Endothelial cell of umbilical vein (primary cell): ENCODE measurements at regions not wholly inside any gene's neighbourhood (a gene's known extent, or its start where the extent isn't known, plus 50 kb on each side); places are given as distances from the start of the nearest gene placed in this dataset.
"Not testable (repeated sequence)": the region's sequence is repeated elsewhere in the genome, so short reads cannot be mapped to it uniquely, and the experiment has no call there.

Experiments used
- EZH2 ChIP-seq: IDR thresholded peaks from 2 replicates; pipeline ENCODE4 v1.6.1; 2012; ENCODE audit warnings: borderline replicate concordance, low read depth, mild to moderate bottlenecking, moderate library complexity, low read length, inconsistent platforms; ENCODE audit not compliant: severe bottlenecking
- JUN ChIP-seq: IDR thresholded peaks from 2 replicates; pipeline ENCODE4 v1.6.1; 2011; ENCODE audit warnings: borderline replicate concordance, low read depth; ENCODE audit not compliant: insufficient read length, insufficient read depth
- MYC ChIP-seq: IDR thresholded peaks from one replicate; pipeline ENCODE4 v1.6.1; 2011; ENCODE audit warnings: mild to moderate bottlenecking, low read depth, low read length
- POLR2A ChIP-seq: IDR thresholded peaks from 2 replicates; pipeline ENCODE4 v1.6.1; 2012; ENCODE audit warnings: low read depth, mild to moderate bottlenecking, control low read depth, low read length
- POLR2AphosphoS5 ChIP-seq: IDR thresholded peaks from 2 replicates; pipeline ENCODE4 v1.6.1; 2012; ENCODE audit warnings: low read depth, mild to moderate bottlenecking, control low read depth, low read length, moderate library complexity; ENCODE audit not compliant: insufficient read depth
- TF ChIP-seq, protein P1 (sequence below), 2 donors: IDR thresholded peaks; 1 replicate in 1 of 2; 2 replicates in 1 of 2; pipeline ENCODE4 v1.5.1; 2011; ENCODE audit warnings: low read length in 2 of 2, mild to moderate bottlenecking in 2 of 2, moderate library complexity in 2 of 2, control low read depth in 1 of 2, inconsistent platforms in 1 of 2, low read depth in 1 of 2; ENCODE audit not compliant: insufficient read depth in 1 of 2; ENCODE audit errors: extremely low read depth in 1 of 2
- TF ChIP-seq, protein P2 (sequence below): IDR thresholded peaks from 2 replicates; pipeline ENCODE4 v1.6.1; 2011; ENCODE audit not compliant: insufficient read depth, insufficient read length

DNA sequence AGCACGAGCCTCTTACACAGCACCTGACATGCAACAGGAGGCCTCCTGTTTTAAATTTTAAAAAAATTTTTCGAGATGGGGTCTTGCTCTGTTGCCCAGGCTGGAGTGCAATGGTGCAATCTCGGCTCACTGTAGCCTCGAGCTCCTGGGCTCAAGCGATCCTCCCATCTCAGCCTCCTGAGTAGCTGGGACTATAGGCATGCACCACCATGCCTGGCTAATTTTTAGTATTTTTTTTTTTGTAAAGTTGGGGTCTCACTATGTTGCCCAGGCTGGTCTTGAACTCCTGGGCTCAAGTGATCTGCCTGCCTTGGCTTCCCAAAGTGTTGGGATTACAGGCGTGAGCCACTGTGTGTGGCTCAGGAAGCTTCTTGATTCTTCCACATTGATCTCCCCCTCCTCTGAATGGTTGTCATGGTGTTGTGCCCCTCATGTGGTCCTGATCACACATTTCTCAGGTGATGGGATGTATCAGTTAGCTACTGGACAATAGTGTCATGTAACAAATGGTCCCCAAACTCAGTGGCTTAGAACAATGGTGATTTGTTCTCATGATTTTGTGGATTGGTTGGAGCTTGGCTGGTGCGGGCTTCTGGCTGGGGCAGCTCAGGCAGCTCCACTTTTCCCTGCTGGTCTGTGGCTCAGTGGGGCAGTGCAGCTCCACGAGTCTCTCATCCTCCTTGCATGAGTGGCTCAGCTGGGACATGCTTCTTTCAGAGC is 81.0 kb downstream of the RPS6KA4 start:
- TF ChIP-seq, protein P1, sequence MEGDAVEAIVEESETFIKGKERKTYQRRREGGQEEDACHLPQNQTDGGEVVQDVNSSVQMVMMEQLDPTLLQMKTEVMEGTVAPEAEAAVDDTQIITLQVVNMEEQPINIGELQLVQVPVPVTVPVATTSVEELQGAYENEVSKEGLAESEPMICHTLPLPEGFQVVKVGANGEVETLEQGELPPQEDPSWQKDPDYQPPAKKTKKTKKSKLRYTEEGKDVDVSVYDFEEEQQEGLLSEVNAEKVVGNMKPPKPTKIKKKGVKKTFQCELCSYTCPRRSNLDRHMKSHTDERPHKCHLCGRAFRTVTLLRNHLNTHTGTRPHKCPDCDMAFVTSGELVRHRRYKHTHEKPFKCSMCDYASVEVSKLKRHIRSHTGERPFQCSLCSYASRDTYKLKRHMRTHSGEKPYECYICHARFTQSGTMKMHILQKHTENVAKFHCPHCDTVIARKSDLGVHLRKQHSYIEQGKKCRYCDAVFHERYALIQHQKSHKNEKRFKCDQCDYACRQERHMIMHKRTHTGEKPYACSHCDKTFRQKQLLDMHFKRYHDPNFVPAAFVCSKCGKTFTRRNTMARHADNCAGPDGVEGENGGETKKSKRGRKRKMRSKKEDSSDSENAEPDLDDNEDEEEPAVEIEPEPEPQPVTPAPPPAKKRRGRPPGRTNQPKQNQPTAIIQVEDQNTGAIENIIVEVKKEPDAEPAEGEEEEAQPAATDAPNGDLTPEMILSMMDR (IDR thresholded peaks at IDR 0.05; ENCODE audit: extremely low read depth in 1 of 2, insufficient read depth in 1 of 2, low read depth in 1 of 2, low read length in 2 of 2), result not testable (repeated sequence)
- not testable (repeated sequence) for TF ChIP-seq POLR2AphosphoS5, POLR2A, EZH2, MYC, JUN
- TF ChIP-seq, protein P2, sequence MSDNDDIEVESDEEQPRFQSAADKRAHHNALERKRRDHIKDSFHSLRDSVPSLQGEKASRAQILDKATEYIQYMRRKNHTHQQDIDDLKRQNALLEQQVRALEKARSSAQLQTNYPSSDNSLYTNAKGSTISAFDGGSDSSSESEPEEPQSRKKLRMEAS, result not testable (repeated sequence)
